ENCODE measurements at regions not wholly inside any gene's neighbourhood (a gene's known extent, or its start where the extent isn't known, plus 50 kb on each side); places are given as distances from the start of the nearest gene placed in this dataset.

DNA sequence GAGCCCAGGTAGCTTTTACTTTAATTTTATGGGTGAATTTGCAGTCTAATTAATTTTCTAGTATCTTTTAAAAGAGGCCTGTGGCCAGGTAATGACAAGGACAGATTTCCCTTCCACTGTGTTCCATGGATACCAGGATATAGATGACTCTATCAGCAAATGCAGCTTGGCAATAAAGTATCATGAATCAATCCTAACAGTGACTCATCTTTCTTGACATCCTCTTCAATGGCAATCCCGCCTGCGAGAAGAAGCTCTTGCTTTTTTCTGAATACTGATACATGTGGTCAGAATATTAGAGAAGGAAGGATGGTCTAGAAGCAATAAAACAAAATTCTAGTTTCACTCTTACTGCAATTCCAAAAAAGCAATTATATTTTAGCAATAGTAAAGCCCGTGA, 267.8 kb downstream of the DTHD1 start:
- no peak overlapping the region for H3K27ac ChIP-seq
- H3K27me3 ChIP-seq (replicated peaks): no peaks in the 10 kb centered on the region
- TF ChIP-seq, protein P1, sequence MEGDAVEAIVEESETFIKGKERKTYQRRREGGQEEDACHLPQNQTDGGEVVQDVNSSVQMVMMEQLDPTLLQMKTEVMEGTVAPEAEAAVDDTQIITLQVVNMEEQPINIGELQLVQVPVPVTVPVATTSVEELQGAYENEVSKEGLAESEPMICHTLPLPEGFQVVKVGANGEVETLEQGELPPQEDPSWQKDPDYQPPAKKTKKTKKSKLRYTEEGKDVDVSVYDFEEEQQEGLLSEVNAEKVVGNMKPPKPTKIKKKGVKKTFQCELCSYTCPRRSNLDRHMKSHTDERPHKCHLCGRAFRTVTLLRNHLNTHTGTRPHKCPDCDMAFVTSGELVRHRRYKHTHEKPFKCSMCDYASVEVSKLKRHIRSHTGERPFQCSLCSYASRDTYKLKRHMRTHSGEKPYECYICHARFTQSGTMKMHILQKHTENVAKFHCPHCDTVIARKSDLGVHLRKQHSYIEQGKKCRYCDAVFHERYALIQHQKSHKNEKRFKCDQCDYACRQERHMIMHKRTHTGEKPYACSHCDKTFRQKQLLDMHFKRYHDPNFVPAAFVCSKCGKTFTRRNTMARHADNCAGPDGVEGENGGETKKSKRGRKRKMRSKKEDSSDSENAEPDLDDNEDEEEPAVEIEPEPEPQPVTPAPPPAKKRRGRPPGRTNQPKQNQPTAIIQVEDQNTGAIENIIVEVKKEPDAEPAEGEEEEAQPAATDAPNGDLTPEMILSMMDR (IDR thresholded peaks at IDR 0.05; ENCODE audit: low read depth, low read length, missing control alignments): no peak
- DNase-seq: no peak
- no peaks in the 10 kb centered on the region for H3K36me3 ChIP-seq (replicated peaks)
- no peak overlapping the region for H3K4me3 ChIP-seq (ENCODE audit: low read depth, low read length)
- in situ Hi-C loops (cut with HindIII; ENCODE audit: low pct_ligation_motif_present, low sequenced_read_pairs): no loop called here

DNA sequence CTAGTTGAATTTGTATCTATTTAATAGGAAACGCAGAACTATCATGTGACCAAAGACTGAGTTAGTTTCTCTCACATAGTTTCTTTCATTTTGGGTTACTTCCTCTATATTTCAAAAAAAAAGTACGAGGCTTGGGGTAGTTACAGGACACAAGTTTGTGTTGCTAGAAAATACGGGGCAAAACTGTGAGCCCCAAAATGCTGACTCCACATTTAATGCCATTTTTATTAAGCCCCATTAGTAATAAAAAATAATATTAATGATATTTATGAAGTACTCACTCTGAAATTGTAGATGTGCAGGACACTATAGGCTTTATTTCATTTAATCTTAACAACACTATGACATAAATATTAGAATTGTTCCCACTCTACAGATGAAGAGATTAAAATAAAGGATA, 268.6 kb downstream of the DTHD1 start:
- no peak for DNase-seq
- no peaks in the 10 kb centered on the region for H3K36me3 ChIP-seq (replicated peaks)
- TF ChIP-seq, protein P1 (IDR thresholded peaks at IDR 0.05; ENCODE audit: low read depth, low read length, missing control alignments): no peak
- H3K4me3 ChIP-seq (ENCODE audit: low read depth, low read length): no peak overlapping the region
- in situ Hi-C loops (cut with HindIII; ENCODE audit: low pct_ligation_motif_present, low sequenced_read_pairs): no loop called here
- H3K27ac ChIP-seq: no peak overlapping the region
- H3K27me3 ChIP-seq (replicated peaks): no peaks in the 10 kb centered on the region

DNA sequence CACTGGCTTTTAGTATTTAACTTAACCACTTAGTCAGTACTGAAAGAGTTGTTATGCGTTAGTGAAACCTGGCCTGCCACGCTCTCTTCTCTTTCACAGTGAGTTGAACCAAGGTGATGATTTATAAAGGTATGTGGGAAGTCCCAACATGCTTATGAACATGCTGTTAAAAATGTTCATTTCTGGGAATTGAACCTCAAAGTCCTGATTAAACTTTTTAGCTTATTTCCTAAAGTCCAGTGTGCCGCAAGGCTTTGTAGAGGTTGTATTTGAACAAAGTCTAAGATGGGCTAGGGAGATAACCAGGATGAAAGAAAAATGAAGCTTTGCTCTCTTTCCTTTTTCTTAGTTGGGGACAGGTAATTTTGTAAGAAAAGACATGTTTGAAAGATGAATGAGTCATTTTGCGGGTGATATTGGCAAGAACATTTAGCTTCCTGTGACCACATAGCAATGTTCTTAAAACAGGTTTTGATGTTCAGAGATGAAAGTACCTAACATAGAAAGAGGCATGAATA, 270.3 kb downstream of the DTHD1 start:
- TF ChIP-seq, protein P1 (IDR thresholded peaks at IDR 0.05; ENCODE audit: low read depth, low read length, missing control alignments): no peak
- Histone ChIP-seq H3K36me3 (replicated peaks) (no peaks in the 10 kb centered on the region), H3K4me3 (ENCODE audit: low read depth, low read length) (no peak overlapping the region), H3K27ac (no peak overlapping the region), H3K27me3 (replicated peaks) (no peaks in the 10 kb centered on the region)
- no peak for DNase-seq
- in situ Hi-C loops (cut with HindIII; ENCODE audit: low pct_ligation_motif_present, low sequenced_read_pairs): no loop called here

DNA sequence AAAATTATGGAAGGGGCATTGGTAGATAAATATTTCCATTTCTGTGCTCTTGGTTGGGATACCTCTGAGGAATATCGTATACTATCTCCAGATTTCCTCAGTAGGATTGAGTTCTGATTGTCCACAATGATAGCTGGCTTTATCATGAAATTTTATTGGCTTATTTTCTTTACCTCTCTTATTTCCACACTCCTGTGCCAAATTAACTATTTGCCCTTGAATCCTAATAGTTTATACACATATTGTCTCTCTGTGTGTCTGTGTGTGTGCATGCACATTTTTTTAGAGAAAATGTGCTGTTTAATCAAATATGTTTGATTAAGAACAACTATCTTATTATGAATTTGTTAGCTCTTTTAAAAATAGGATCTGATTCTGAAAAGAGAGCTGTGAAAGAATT, 271.6 kb downstream of the DTHD1 start:
- no peaks in the 10 kb centered on the region for H3K36me3 ChIP-seq (replicated peaks)
- TF ChIP-seq, protein P1 (IDR thresholded peaks at IDR 0.05; ENCODE audit: low read depth, low read length, missing control alignments): no peak
- H3K27me3 ChIP-seq (replicated peaks): no peaks in the 10 kb centered on the region
- no peak for DNase-seq
- H3K27ac ChIP-seq: no peak overlapping the region
- in situ Hi-C loops (cut with HindIII; ENCODE audit: low pct_ligation_motif_present, low sequenced_read_pairs): no loop called here
- no peak overlapping the region for H3K4me3 ChIP-seq (ENCODE audit: low read depth, low read length)

DNA sequence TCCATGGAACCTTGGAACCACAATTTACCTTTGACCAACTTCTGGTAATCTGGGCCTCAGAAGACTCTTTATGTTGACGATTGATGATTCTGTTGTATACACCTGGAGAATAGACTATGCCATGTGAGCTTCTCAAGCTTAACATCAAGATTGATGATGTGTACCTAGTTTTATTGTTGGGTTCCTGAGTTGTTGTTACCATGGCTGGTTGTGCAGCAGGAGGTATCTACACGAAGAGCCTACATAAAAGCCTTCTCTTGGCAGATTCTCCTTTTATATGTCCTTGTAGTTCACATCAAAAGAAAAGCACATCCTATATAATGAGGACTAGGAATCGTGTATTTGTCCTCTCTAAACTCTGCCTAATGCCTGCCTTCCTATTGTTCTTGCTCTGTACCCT, 272.0 kb downstream of the DTHD1 start:
- TF ChIP-seq, protein P1 (IDR thresholded peaks at IDR 0.05; ENCODE audit: low read depth, low read length, missing control alignments): no peak
- no peak overlapping the region for H3K27ac ChIP-seq
- in situ Hi-C loops (cut with HindIII; ENCODE audit: low pct_ligation_motif_present, low sequenced_read_pairs): no loop called here
- no peaks in the 10 kb centered on the region for H3K27me3 ChIP-seq (replicated peaks)
- no peaks in the 10 kb centered on the region for H3K36me3 ChIP-seq (replicated peaks)
- H3K4me3 ChIP-seq (ENCODE audit: low read depth, low read length): no peak overlapping the region
- DNase-seq: no peak

DNA sequence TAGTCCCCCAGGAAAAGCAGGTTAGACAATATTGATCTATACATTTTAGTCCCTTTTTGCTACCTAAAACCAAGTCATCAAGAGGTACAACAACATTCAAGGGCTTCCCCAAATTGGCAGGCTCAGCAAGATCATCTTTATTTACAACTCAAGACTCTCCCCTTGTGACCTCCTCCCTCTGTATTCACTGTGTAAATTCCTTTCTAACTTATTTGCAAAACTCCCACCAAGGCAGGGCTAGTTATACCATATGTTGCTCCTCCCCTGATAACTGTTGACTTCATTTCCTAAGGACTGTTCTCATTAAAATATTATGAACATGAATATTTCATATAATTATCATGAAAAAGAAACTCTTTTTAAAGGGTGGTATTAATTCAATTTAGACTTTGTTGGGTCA, 275.6 kb downstream of the DTHD1 start:
- no peak overlapping the region for H3K27ac ChIP-seq
- in situ Hi-C loops (cut with HindIII; ENCODE audit: low pct_ligation_motif_present, low sequenced_read_pairs): no loop called here
- DNase-seq: no peak

More for the DNA sequence above, 275.6 kb downstream of the DTHD1 start:
- Histone ChIP-seq H3K36me3 (replicated peaks) (no peaks in the 10 kb centered on the region), H3K4me3 (ENCODE audit: low read depth, low read length) (no peak overlapping the region), H3K27me3 (replicated peaks) (no peaks in the 10 kb centered on the region)
- TF ChIP-seq, protein P1 (IDR thresholded peaks at IDR 0.05; ENCODE audit: low read depth, low read length, missing control alignments): no peak

All from brain microvascular endothelial cell (primary cell).